ENCODE measurements at regions not wholly inside any gene's neighbourhood (a gene's known extent, or its start where the extent isn't known, plus 50 kb on each side); places are given as distances from the start of the nearest gene placed in this dataset.

DNA sequence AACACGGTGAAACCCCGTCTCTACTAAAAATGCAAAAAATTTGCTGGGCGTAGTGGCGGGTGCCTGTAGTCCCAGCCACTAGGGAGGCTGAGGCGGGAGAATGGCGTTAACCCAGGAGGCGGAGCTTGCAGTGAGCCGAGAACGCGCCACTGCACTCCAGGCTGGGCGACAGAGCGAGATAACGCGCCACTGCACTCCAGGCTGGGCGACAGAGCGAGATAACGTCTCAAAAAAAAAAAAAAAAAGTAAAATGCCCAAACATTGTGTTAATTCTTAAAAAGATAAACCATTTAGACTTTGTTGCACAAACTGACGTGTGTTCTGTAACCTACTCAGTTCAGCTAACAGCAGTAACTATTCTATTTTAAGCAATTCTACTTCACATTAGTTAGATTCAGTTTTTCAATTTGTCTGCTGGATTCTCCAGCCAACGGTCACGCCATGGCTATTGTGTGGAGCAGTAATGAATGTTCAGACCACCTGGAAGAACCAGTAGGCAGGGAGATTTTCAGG, 119.3 kb upstream of the MAN2A1 start:
- Histone ChIP-seq H3K4me3 (ENCODE audit: low read depth, low read length, poor library complexity, severe bottlenecking) (no peak overlapping the region), H3K4me1 (ENCODE audit: insufficient read depth, low read length, poor library complexity, severe bottlenecking) (peaks cover 5% of the 10 kb centered on the region), H3K9me3 (ENCODE audit: low read depth, low read length, poor library complexity, severe bottlenecking) (no peaks in the 10 kb centered on the region), H3K27me3 (replicated peaks; ENCODE audit: insufficient read depth, low read depth, low read length, poor library complexity) (no peaks in the 10 kb centered on the region), H3K36me3 (ENCODE audit: insufficient read depth, low read length, poor library complexity, severe bottlenecking) (no peaks in the 10 kb centered on the region), H3K27ac (ENCODE audit: low read depth, low read length, poor library complexity, severe bottlenecking) (no peak overlapping the region)
- TF ChIP-seq, protein P1, sequence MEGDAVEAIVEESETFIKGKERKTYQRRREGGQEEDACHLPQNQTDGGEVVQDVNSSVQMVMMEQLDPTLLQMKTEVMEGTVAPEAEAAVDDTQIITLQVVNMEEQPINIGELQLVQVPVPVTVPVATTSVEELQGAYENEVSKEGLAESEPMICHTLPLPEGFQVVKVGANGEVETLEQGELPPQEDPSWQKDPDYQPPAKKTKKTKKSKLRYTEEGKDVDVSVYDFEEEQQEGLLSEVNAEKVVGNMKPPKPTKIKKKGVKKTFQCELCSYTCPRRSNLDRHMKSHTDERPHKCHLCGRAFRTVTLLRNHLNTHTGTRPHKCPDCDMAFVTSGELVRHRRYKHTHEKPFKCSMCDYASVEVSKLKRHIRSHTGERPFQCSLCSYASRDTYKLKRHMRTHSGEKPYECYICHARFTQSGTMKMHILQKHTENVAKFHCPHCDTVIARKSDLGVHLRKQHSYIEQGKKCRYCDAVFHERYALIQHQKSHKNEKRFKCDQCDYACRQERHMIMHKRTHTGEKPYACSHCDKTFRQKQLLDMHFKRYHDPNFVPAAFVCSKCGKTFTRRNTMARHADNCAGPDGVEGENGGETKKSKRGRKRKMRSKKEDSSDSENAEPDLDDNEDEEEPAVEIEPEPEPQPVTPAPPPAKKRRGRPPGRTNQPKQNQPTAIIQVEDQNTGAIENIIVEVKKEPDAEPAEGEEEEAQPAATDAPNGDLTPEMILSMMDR (conservative IDR thresholded peaks at IDR 0.05; ENCODE audit: low read depth, low read length) = no peak
- ChIA-PET POLR2A (ENCODE audit: low non-redundant PET) (no interaction called here), CTCF (no interaction called here)
- DNase-seq (ENCODE audit: low spot score) = no peak
- no TSS peak for BruUV-seq (replicated peaks)
- intact Hi-C loops (cut with micrococcal nuclease; ENCODE audit: unreplicated experiment) = no loop called here

DNA sequence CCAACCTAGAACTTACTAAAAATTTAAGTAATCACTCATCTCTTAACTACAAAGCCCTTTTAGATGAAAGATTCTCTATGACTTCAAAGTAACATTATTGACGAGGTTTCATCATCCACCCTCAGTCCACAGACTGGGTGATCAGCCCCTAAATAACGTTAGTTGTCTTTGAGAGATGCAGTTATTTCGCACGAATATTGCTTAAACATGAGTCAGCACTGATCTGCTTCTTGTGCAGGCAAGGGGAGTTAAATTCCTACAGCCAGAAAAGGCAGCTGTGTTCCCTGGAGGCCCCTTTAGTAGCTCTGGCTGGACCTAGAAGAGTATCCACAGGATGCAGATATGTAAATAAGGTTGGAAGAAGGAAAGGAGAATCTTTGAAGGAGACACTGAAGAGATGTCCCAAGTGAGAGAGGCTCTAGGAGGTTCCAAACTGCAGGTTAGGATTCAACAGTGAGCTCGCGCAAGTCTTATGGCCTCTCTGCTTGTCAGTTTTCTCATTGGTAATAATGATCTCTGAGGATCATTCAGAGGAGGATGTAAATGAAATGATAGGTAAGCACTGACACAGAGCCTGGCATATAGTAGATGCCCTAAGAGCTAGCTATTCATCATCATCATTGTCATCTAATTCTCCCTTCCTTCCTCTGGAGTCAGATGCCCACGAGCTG, 122.2 kb upstream of the MAN2A1 start:
- ChIA-PET POLR2A (ENCODE audit: low non-redundant PET) (no interaction called here), CTCF (no interaction called here)
- Histone ChIP-seq H3K9me3 (ENCODE audit: low read depth, low read length, poor library complexity, severe bottlenecking) (no peaks in the 10 kb centered on the region), H3K4me3 (ENCODE audit: low read depth, low read length, poor library complexity, severe bottlenecking) (no peak overlapping the region), H3K4me1 (ENCODE audit: insufficient read depth, low read length, poor library complexity, severe bottlenecking) (peaks cover 5% of the 10 kb centered on the region), H3K36me3 (ENCODE audit: insufficient read depth, low read length, poor library complexity, severe bottlenecking) (no peaks in the 10 kb centered on the region), H3K27ac (ENCODE audit: low read depth, low read length, poor library complexity, severe bottlenecking) (no peak overlapping the region), H3K27me3 (replicated peaks; ENCODE audit: insufficient read depth, low read depth, low read length, poor library complexity) (no peaks in the 10 kb centered on the region)
- intact Hi-C loops (cut with micrococcal nuclease; ENCODE audit: unreplicated experiment) = no loop called here
- peak; percentile 45 for DNase-seq (ENCODE audit: low spot score)
- no peak for TF ChIP-seq EZH2 (IDR thresholded peaks at IDR 0.05; ENCODE audit: borderline replicate concordance, low read depth, low read length, poor library complexity, severe bottlenecking)
- TF ChIP-seq, protein P1 (conservative IDR thresholded peaks at IDR 0.05; ENCODE audit: low read depth, low read length) = no peak
- BruUV-seq (replicated peaks) = no TSS peak

DNA sequence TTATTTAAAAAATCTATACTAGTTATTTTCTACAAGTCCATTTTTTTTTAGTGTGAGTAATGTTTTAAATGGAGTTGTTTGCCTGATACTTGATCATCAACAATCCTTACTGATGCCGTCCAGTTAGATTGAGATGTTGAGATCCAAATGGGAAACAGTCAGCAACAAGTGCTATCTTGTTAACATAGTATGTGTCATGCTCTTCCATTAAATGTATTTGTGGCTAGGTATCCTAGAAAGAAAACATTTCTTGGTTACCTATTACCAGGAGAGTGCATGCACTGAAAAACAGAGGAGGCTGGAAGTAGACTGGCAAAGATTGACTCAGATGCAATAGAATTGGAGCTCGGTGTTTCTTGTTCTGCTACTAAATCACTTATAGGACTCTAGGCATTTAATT, 123.4 kb upstream of the MAN2A1 start:
- POLR2A ChIA-PET (ENCODE audit: low non-redundant PET) = no interaction called here
- CTCF ChIA-PET = no interaction called here
- BruUV-seq (replicated peaks) = no TSS peak

More for the DNA sequence above, 123.4 kb upstream of the MAN2A1 start:
- Histone ChIP-seq H3K9me3 (ENCODE audit: low read depth, low read length, poor library complexity, severe bottlenecking) (no peaks in the 10 kb centered on the region), H3K36me3 (ENCODE audit: insufficient read depth, low read length, poor library complexity, severe bottlenecking) (no peaks in the 10 kb centered on the region), H3K4me3 (ENCODE audit: low read depth, low read length, poor library complexity, severe bottlenecking) (no peak overlapping the region), H3K27ac (ENCODE audit: low read depth, low read length, poor library complexity, severe bottlenecking) (no peak overlapping the region), H3K4me1 (ENCODE audit: insufficient read depth, low read length, poor library complexity, severe bottlenecking) (peaks cover 5% of the 10 kb centered on the region), H3K27me3 (replicated peaks; ENCODE audit: insufficient read depth, low read depth, low read length, poor library complexity) (no peaks in the 10 kb centered on the region)
- TF ChIP-seq, protein P1 (conservative IDR thresholded peaks at IDR 0.05; ENCODE audit: low read depth, low read length) = no peak
- TF ChIP-seq EZH2 (IDR thresholded peaks at IDR 0.05; ENCODE audit: borderline replicate concordance, low read depth, low read length, poor library complexity, severe bottlenecking) = no peak
- DNase-seq (ENCODE audit: low spot score) = no peak
- intact Hi-C loops (cut with micrococcal nuclease; ENCODE audit: unreplicated experiment) = no loop called here
